Adipocyte (in vitro differentiated cells): ENCODE measurements at regions not wholly inside any gene's neighbourhood (a gene's known extent, or its start where the extent isn't known, plus 50 kb on each side); places are given as distances from the start of the nearest gene placed in this dataset.
"Not testable (repeated sequence)": the region's sequence is repeated elsewhere in the genome, so short reads cannot be mapped to it uniquely, and the experiment has no call there.

Source experiments
- DNase-seq: peaks from one replicate; pipeline ENCODE4 v3.0.0-alpha.2; 2015; ENCODE audit warnings: low read depth
- H3K27me3 ChIP-seq: replicated peaks from 2 replicates; pipeline ENCODE4 v1.7.0; 2013; ENCODE audit warnings: mild to moderate bottlenecking, low read length, moderate library complexity; ENCODE audit not compliant: control insufficient read depth, insufficient read depth
- H3K36me3 ChIP-seq: 2 replicates; pipeline ENCODE4 v1.7.0; 2013; ENCODE audit warnings: low read length, mild to moderate bottlenecking, moderate library complexity; ENCODE audit not compliant: control insufficient read depth, insufficient read depth, severe bottlenecking
- H3K4me1 ChIP-seq: 2 replicates; pipeline ENCODE4 v1.7.0; 2013; ENCODE audit warnings: mild to moderate bottlenecking, low read length, moderate library complexity; ENCODE audit not compliant: control insufficient read depth, insufficient read depth
- H3K4me3 ChIP-seq: 2 replicates; pipeline ENCODE4 v1.7.0; 2013; ENCODE audit warnings: mild to moderate bottlenecking, low read length, moderate library complexity
- H3K9ac ChIP-seq: 2 replicates; pipeline ENCODE4 v1.7.0; 2013; ENCODE audit warnings: mild to moderate bottlenecking, low read length, moderate library complexity
- H3K9me3 ChIP-seq: 2 replicates; pipeline ENCODE4 v1.7.0; 2013; ENCODE audit warnings: mild to moderate bottlenecking, low read length, moderate library complexity; ENCODE audit not compliant: control insufficient read depth

DNA sequence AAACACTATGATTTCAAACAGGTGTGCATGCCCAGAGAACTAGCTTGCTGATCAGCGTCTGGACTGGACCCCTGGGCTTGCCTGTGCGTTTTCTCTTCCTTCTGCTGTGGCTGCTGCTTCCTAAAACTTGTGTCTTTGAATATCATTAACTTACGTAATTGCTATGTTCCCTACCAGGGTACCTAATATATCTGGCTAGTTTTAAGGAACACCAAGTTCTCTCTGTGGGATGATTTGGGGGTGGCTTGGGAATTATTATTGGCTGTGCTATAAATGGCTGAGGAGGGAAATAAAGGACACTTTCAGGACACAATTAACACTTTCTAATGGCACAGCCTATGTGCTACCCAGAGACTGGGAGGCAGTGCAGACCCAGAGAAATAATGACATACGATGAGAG is 606.0 kb upstream of the RBFOX1 start:
- Histone ChIP-seq H3K4me3 (no peak overlapping the region), H3K36me3 (no peaks in the 10 kb centered on the region), H3K9ac (no peak overlapping the region), H3K9me3 (no peaks in the 10 kb centered on the region), H3K27me3 (no peaks in the 10 kb centered on the region), H3K4me1 (no peaks in the 10 kb centered on the region)
- no peak for DNase-seq

DNA sequence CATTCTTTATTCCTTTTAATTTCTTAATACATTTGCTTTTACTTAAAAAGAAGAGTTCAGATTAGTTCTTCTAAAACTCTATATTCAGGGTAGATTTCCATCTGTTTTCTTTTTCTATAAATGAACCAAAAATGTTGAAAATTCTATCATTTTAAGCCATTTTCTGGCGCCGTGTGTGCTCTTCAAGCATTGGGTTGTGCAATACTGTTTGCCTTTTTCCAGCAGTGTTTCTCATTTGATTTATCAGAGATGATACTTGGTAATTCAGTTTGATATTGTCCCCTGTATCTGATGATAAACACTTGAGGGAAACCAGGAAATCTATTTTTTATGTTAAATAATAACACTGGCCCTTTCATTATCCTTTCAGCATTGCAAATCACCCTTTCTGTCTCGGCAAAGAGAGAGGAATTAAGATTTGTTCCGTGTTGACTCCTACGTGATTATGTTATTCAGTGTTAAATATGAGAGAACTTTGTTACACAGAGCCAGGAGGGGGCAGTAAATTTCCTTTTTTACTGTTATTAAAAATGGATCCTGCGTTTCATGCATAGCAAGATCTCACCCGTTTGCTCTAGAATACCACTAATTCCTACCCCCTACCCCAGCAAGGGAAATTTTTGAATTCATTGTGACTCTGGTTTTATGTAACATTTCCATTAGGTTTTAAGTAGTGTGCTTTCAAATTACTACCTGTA is 606.9 kb upstream of the RBFOX1 start:
- Histone ChIP-seq H3K4me3 (no peak overlapping the region), H3K4me1 (no peaks in the 10 kb centered on the region), H3K36me3 (no peaks in the 10 kb centered on the region), H3K9ac (no peak overlapping the region), H3K27me3 (no peaks in the 10 kb centered on the region), H3K9me3 (no peaks in the 10 kb centered on the region)
- DNase-seq, result peak; percentile 2

DNA sequence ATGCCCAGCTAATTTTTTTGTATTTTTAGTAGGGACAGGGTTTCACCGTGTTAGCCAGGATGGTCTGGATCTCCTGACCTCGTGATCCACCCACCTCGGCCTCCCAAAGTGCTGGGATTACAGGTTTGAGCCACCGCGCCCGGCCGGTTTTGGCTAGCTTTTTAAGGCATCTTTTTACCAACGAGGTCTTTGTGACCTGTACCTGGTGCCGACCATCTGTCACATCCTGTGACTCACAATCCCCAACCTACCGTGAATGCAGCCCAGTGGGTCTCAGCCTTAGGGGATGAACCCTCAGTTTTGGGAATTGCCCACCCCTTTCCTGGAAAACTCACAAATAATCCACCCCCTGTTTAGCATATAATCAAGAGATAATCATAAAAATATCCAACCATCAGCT is 607.4 kb upstream of the RBFOX1 start:
- not testable (repeated sequence) for H3K4me3 ChIP-seq, H3K27me3 ChIP-seq, H3K9ac ChIP-seq, H3K9me3 ChIP-seq, DNase-seq, H3K36me3 ChIP-seq, H3K4me1 ChIP-seq

DNA sequence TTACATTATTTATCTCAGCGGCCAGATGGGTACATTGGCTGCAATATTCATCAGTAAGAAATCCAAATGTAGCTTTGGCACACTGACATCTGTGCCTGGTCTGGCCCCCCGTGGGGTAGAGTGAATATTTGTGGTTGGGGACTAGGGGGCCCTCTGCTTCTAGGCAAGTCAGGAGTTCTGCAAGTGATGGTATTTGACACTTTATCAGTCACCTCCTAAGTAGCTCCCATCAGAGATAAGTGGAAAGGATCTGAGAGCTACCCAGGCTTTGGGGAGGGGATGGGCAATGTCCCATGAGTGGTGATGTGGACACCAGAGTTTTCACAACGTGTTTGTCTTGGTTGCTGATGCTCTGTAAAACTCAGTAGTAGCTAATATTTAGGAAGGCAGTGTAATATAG is 609.9 kb upstream of the RBFOX1 start:
- H3K9ac ChIP-seq, result no peak overlapping the region
- no peak overlapping the region for H3K4me3 ChIP-seq
- no peaks in the 10 kb centered on the region for H3K4me1 ChIP-seq
- no peaks in the 10 kb centered on the region for H3K27me3 ChIP-seq
- no peaks in the 10 kb centered on the region for H3K36me3 ChIP-seq
- H3K9me3 ChIP-seq, result no peaks in the 10 kb centered on the region
- no peak for DNase-seq

DNA sequence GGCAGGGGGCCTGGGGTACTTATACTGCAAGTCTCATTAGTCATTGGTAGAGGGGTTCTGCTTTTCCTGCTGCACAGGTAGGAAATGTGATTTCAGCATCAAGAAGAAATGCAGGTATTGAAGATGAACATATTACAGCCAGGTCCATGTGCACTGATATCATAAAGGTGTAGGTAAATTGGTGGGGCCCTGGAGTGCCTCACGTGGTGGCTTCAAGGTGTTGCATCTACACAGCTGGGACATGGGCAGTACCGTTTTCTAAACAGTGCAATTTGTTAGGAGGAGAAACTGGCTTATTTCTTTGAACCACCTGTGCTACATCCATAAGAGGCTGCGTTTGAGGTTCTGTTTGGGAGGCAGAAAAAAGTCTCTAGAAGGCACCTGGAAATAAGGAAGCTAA is 618.1 kb upstream of the RBFOX1 start:
- Histone ChIP-seq H3K9me3 (peaks cover 8% of the 10 kb centered on the region), H3K27me3 (no peaks in the 10 kb centered on the region), H3K9ac (no peak overlapping the region), H3K4me3 (no peak overlapping the region), H3K36me3 (no peaks in the 10 kb centered on the region), H3K4me1 (no peaks in the 10 kb centered on the region)
- no peak for DNase-seq

DNA sequence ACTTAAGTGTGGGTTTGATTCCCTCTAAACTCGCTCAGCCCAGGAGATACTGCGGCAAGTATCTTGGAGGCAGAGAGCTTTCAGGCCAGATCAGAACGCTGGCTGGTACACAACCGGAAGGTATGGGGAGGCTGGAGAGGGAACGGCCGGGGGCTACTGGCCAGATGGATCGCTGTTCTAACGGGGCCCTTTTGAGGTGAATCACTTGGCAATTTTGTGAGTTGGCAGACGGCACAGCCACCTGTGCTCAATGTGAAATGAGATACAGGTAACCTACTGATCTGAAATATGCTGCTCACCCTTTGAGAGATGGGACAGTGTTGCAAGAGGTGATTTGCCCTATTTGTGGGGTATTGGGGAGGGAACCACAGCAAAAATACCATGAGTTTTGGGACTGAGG is 622.9 kb upstream of the RBFOX1 start:
- Histone ChIP-seq H3K9ac (no peak overlapping the region), H3K27me3 (no peaks in the 10 kb centered on the region), H3K4me1 (no peaks in the 10 kb centered on the region), H3K4me3 (no peak overlapping the region), H3K9me3 (peaks cover 8% of the 10 kb centered on the region), H3K36me3 (no peaks in the 10 kb centered on the region)
- no peak for DNase-seq

DNA sequence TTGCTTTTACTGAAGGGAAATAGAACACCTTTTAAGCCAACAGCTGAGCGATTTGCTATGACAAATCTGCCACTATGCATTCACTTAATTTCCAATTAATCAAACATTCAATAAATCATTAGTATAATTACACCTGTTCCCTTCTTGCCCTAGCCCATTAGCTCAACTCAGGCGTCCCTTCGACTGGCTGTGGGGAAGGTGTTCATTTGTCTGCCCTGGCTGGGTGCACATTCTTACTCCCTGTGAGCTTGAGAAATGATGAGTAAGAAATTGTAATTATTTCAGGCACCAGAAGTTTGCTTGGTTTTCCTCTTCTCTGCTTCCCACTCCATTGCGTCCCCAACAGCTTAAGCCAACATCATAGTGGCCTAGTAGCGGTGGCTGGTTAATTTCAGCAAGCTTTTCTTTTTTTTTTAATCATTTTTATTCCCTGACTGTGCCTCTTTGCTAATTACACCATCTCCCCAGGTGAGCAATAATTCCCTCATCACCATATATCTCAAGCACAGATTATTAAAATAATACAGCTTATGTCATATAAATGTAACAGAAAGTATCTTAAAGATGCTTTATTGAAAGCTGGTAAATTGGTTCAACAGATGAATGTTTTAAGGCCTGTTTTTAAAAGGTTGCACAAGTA is 623.9 kb upstream of the RBFOX1 start:
- Histone ChIP-seq H3K27me3 (no peaks in the 10 kb centered on the region), H3K4me3 (no peak overlapping the region), H3K9ac (no peak overlapping the region), H3K9me3 (peaks cover 8% of the 10 kb centered on the region), H3K36me3 (no peaks in the 10 kb centered on the region), H3K4me1 (no peaks in the 10 kb centered on the region)
- DNase-seq, result no peak

DNA sequence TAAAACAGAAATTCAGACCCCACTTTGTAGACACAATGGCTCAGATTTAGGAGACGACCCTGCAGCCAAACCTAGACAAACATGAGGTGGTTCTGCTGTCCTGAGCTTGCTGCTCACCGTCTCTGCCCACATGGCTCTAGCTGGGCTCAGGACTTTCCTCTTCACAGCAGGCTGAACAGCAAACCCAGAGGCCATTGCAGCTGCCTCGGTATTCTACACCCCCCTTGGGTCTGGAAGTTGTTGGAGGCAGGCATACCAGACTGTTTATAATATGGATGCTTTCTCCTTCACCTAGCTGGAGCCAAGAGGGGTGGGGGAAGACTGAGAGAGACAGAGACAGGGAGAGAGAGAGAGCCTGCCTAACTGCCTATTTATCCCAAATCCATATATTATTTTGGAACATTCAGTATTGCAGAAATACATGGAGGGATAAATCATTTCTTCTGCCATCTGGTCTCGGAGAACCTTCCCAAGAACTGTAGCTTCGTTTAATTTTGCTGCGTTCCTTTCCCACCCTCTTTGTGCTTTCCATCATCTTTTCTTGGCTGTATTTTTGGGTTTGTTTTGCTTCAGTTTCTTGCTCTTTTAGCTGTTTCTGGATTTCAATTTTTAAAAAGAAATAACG is 628.2 kb upstream of the RBFOX1 start:
- Histone ChIP-seq H3K4me3 (no peak overlapping the region), H3K9ac (no peak overlapping the region), H3K9me3 (no peaks in the 10 kb centered on the region), H3K36me3 (no peaks in the 10 kb centered on the region), H3K4me1 (no peaks in the 10 kb centered on the region), H3K27me3 (no peaks in the 10 kb centered on the region)
- DNase-seq, result no peak

DNA sequence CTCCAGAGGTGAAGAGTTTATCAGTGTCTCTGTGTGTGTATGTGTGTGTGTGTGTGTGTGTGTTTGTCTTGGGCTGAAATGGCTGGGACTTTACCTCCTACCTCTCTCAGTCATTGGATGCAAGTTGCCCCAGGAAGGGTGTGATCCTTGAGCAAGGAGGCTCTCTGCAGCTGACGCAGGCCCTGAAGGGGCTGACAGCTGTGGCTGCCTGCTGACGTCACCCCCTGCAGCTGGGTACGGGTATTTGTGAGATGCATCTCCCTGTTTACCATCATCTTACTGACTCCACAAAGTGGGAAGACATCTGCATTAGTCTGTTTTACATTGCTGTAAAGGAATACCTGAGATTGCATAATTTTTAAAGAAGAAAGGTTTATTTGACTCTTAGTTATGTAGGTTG is 631.5 kb upstream of the RBFOX1 start:
- no peaks in the 10 kb centered on the region for H3K4me1 ChIP-seq

DNA sequence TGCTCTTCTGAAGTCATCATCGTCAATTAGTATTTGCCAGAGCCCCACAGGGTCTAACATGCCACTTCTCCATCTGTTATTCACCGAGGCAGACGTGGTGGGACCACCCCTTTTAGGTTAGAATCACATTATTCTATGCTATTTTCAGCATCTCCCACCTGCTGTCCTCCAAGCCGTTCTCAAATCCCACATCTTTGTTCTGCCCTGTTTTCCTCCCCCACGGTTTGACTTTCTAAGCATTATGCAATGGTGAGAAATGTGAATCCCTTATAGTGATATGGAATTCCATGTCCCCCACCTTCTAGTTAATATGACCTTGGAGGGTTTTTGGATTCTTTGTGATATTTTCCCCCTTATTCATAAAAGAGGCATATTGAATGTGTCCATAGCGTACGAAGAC is 634.1 kb upstream of the RBFOX1 start:
- Histone ChIP-seq H3K4me1 (no peaks in the 10 kb centered on the region), H3K9ac (no peak overlapping the region), H3K4me3 (no peak overlapping the region), H3K27me3 (no peaks in the 10 kb centered on the region), H3K9me3 (no peaks in the 10 kb centered on the region), H3K36me3 (no peaks in the 10 kb centered on the region)
- DNase-seq, result no peak

More for the DNA sequence above, 631.5 kb upstream of the RBFOX1 start:
- Histone ChIP-seq H3K9ac (no peak overlapping the region), H3K9me3 (no peaks in the 10 kb centered on the region), H3K27me3 (no peaks in the 10 kb centered on the region), H3K4me3 (no peak overlapping the region), H3K36me3 (no peaks in the 10 kb centered on the region)
- no peak for DNase-seq

DNA sequence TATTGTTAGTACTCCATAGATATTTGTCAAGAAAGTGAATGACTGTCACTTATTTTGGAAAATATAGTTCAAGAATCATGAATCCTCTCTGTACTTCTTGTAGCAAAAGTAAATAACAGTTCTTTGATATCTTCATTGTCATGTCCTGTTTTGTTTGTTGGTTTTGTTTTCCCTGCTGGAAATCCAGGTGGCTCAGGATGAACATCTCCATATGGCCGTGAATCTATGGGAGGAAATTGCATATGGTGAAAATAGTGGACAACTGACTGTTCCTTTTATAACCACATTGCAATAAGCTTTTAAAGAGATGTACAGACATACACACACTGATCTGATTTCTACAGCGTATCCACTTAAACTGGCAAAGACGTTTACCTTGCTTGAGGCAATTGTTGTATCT is 637.0 kb upstream of the RBFOX1 start:
- Histone ChIP-seq H3K9me3 (no peaks in the 10 kb centered on the region), H3K36me3 (no peaks in the 10 kb centered on the region), H3K9ac (no peak overlapping the region), H3K4me3 (no peak overlapping the region), H3K27me3 (no peaks in the 10 kb centered on the region), H3K4me1 (no peaks in the 10 kb centered on the region)
- DNase-seq, result no peak
